ENCODE measurements at regions not wholly inside any gene's neighbourhood (a gene's known extent, or its start where the extent isn't known, plus 50 kb on each side); places are given as distances from the start of the nearest gene placed in this dataset.
"Not testable (repeated sequence)": the region's sequence is repeated elsewhere in the genome, so short reads cannot be mapped to it uniquely, and the experiment has no call there.

- no peak for DNase-seq
Measured at GRCh38 chr22:49674479-49675050, 153.1 kb downstream of the BRD1 start.

DNA sequence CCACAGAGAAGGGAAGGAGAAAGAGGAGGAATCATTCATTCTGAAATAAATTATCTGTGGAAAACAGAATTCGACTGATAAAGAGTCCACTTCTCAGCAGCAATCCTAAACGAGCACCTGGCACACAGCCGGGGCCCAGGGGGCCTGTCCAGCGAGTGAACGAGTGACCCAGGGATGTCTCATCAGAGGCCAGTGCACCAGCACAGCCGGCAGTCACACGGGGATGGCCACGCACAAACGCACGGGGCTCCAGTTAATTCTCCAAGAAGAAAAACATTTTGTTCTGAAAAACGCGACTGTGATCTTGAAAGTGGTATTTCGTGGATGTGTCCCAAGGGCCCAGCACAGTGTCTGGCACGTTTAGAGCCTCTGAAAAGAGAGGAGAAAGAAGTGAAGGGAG, 154.6 kb downstream of the BRD1 start:
- DNase-seq = no peak

DNA sequence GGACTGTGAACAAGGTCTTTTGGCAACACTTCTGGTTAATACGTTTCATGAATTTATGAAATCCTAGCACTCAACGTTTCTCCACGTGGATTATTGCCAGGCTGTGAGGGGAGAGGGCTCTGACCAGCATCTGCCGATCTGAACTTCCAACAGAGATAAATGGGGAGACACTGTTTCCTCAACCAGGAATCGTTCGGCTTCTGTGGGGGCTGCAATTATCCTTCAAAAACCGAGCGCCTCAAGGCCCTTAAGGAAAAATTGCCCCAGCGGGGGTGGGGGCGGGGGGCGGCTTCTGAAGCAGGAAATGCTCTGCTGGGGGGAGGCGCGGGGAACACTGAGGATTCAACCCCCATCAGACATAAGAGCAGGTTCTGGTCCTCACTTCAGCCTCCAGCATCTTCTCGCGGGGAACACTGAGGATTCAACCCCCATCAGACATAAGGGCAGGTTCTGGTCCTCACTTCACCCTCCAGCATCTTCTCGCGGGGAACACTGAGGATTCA, 155.6 kb downstream of the BRD1 start:
- DNase-seq = no peak

GRCh38 chr22:49671331-49672013, 156.2 kb downstream of the BRD1 start:
- DNase-seq = no peak

GRCh38 chr22:49670456-49671330, 157.0 kb downstream of the BRD1 start:
- no peak for DNase-seq

DNA sequence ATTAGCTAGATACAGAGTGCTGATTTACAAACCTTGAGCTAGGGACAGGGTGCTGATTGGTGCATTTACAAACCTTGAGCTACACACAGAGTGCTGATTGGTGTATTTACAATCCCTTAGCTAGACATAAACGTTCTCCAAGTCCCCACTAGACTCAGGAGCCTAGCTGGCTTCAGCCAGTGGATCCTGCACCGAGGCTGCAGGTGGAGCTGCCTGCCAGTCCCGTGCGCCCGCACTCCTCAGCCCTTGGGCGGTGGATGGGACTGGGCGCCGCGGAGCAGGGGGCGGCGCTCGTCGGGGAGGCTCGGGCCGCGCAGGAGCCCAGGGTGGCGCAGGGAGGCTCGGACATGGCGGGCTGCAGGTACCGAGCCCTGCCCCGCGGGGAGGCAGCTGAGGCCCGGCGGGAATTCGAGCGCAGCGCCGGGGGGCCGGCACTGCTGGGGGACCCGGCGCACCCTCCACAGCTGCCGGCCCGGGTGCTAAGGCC, 157.7 kb downstream of the BRD1 start:
- not testable (repeated sequence) for DNase-seq

- not testable (repeated sequence) for DNase-seq
Measured at GRCh38 chr22:49669427-49669968, 158.2 kb downstream of the BRD1 start.

- DNase-seq = no peak
Measured at GRCh38 chr22:49668402-49668801, 159.3 kb downstream of the BRD1 start.

- no peak for DNase-seq
Measured at GRCh38 chr22:49667236-49667635, 160.4 kb downstream of the BRD1 start.

- DNase-seq = no peak
Measured at GRCh38 chr22:49666146-49666809, 161.4 kb downstream of the BRD1 start.

- no peak for DNase-seq
Measured at GRCh38 chr22:49664891-49665290, 162.8 kb downstream of the BRD1 start.

- no peak for DNase-seq
Measured at GRCh38 chr22:49664371-49664881, 163.2 kb downstream of the BRD1 start.

DNA sequence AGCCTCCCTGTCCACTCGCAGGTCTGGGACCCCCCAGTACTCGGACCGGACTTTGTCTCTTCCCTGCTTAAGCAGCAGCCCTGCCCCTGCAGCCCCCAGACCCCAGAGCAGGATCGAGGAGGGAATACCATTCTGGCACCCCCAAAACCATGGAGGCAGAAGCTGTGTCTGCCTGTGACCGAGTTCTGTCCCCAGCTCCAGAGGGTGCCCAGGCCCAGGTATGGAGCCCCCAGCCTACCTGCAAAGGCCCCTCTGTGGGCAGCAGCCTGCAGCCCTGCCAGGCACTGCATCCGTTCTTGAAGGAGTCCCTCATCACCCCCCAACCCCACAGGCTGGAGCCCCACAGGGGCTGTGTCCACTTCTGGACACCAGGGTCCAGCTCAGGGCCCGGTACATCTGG, 163.8 kb downstream of the BRD1 start:
- DNase-seq = no peak

GRCh38 chr22:49663311-49663711, 164.4 kb downstream of the BRD1 start:
- DNase-seq = no peak

GRCh38 chr22:49662681-49663080, 165.0 kb downstream of the BRD1 start:
- no peak for DNase-seq

GRCh38 chr22:49660794-49661781, 166.6 kb downstream of the BRD1 start:
- no peak for DNase-seq

DNA sequence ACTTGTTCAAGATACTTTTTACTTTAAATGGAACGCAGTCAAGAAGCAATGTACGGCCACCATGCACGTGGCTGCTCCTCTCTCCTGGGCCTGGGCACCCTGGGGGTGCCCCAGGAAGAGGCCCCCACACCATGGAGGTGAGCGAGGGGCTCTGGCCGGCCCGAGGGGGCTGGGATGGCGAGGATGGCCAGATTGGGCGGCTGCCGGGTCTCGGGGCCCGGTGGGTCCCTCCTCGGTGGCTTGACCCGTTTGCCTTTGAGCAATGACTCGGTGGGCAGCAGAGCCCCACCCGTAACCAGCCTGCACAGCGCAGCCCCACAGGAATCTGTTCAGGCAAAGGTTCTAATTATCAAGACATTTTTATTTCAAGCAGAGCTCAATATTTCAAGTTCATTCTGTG, 167.4 kb downstream of the BRD1 start:
- DNase-seq = no peak

DNA sequence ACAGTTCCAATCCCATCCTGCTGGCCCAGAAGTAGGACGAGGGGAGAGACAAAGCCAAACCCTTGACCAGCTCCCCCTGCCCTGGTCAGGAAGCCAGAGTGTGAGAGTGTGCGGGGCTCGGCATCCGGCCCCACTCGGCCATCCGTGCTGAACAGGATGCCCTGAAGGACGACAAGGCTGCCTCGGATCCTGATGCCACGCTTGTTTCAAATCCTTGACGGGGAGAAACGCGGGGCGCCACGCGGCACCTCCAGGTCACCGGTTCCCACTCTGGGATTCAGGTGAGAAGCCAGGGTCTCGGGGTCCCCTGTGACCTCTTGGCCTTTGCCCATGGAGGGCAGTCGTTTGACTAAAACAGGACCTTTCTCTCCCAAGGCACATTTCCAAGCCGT, 167.8 kb downstream of the BRD1 start:
- no peak for DNase-seq

DNA sequence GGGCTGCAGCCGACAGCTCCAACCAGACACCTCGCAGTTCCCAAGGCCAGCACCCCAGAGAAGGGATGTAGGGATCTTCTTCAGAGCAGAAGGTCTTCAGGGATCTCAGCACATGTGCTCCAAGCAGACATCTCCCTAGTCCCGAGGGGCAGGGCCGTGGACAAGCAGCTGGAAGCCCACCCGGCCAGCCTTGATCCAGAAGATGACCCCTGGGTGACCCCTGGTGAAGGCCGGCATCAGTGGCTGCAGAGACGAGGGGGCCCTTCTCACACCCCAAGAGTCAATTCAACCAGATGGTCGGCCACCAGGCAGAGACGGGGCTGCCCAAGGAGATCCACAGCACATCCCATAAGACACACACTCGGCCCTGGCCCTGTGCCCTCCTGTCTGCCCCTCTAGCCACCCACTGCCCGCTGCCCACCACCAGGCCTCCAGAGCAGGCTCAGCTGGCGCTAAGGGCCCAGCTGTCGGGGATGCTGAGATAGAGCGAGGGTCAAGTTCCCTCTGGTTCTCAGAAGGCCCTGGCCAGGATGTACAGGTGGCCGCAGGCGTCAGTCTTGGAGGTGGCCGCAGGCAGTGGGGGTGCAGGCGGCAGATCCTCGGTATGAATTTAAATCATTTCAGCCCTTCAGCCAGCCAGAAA, 168.3 kb downstream of the BRD1 start:
- DNase-seq = no peak

- DNase-seq = no peak
Measured at GRCh38 chr22:49658902-49659280, 168.8 kb downstream of the BRD1 start.

Measured in GOT3 (cell line).